ENCODE measurements at regions not wholly inside any gene's neighbourhood (a gene's known extent, or its start where the extent isn't known, plus 50 kb on each side); places are given as distances from the start of the nearest gene placed in this dataset.
A peak's percentile ranks its signal among the peaks of the same experiment; 100 is the strongest.

- no peaks in the 10 kb centered on the region for H3K36me3 ChIP-seq
- H3K27ac ChIP-seq = no peak overlapping the region
- no peaks in the 10 kb centered on the region for H3K9me3 ChIP-seq
- no peak overlapping the region for H3K4me3 ChIP-seq (replicated peaks in 1 of 3)
- no peak for DNase-seq
- intact Hi-C loops (cut with DNase I) = no loop called here
- H3K27me3 ChIP-seq = no peaks in the 10 kb centered on the region
- WGBS, 2 donors = 86 to 88% methylated on average over 6 of the region's 6 CpGs
- TF ChIP-seq CTCF (IDR thresholded peaks at IDR 0.05) = no peak
- no peak for TF ChIP-seq POLR2A (IDR thresholded peaks at IDR 0.05)
- H3K4me1 ChIP-seq = peaks cover 0 to 17% of the 10 kb centered on the region in 2 donors
These were observed 204.3 kb downstream of the ERCC6L2 start for GRCh38 chr9:96079779-96080178.

GRCh38 chr9:96078897-96079490 is 203.5 kb downstream of the ERCC6L2 start:
- no peak for DNase-seq
- TF ChIP-seq POLR2A (IDR thresholded peaks at IDR 0.05) (no peak), CTCF (IDR thresholded peaks at IDR 0.05) (peak in 1 of 6 experiments; percentile 12)
- H3K4me3 ChIP-seq (replicated peaks in 1 of 3) = no peak overlapping the region
- intact Hi-C loops (cut with DNase I) = no loop called here
- H3K9me3 ChIP-seq = no peaks in the 10 kb centered on the region
- H3K27me3 ChIP-seq = no peaks in the 10 kb centered on the region
- no peak overlapping the region for H3K27ac ChIP-seq
- no peaks in the 10 kb centered on the region for H3K36me3 ChIP-seq
- 67 to 71% methylated on average over 4 of the region's 4 CpGs for WGBS, 2 donors
- peaks cover 0 to 11% of the 10 kb centered on the region in 2 donors for H3K4me1 ChIP-seq

DNA sequence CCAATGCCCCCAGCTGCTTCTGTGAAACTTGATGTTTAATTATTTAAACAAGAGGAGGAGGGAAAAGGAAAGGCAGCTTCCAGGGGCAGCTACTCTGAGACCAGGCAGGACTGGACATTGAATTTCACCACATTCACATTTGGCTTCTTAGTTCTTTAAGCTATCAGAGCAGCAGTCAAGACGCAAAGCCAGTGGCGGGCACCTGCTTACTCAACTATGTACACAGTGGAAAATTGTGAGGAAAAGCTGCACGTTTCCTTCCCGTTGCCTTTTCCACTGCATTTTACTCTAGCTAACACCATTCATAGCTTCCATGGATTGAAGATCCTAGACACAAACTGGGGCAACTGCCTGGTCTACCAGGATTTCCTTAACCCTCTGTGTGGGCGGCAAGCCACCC is 200.3 kb downstream of the ERCC6L2 start:
- no peak overlapping the region for H3K27ac ChIP-seq
- no peaks in the 10 kb centered on the region for H3K9me3 ChIP-seq
- no peaks in the 10 kb centered on the region for H3K27me3 ChIP-seq
- TF ChIP-seq POLR2A (IDR thresholded peaks at IDR 0.05) (no peak), CTCF (IDR thresholded peaks at IDR 0.05) (no peak)
- no peak overlapping the region for H3K4me3 ChIP-seq (replicated peaks in 1 of 3)
- H3K4me1 ChIP-seq = peaks cover 12 to 24% of the 10 kb centered on the region in 2 donors
- WGBS, 2 donors = 88 to 91% methylated on average over 5 of the region's 5 CpGs
- intact Hi-C loops (cut with DNase I) = no loop called here
- no peak for DNase-seq
- no peaks in the 10 kb centered on the region for H3K36me3 ChIP-seq

GRCh38 chr9:96075111-96075510 is 199.6 kb downstream of the ERCC6L2 start:
- WGBS, 2 donors = 87 to 95% methylated on average over 6 of the region's 6 CpGs
- peaks cover 18 to 26% of the 10 kb centered on the region in 2 donors for H3K4me1 ChIP-seq
- DNase-seq = no peak
- intact Hi-C loops (cut with DNase I) = no loop called here
- H3K27me3 ChIP-seq = no peaks in the 10 kb centered on the region
- no peak overlapping the region for H3K4me3 ChIP-seq (replicated peaks in 1 of 3)
- no peaks in the 10 kb centered on the region for H3K36me3 ChIP-seq
- no peak overlapping the region for H3K27ac ChIP-seq
- TF ChIP-seq POLR2A (IDR thresholded peaks at IDR 0.05) (no peak), CTCF (IDR thresholded peaks at IDR 0.05) (no peak)
- no peaks in the 10 kb centered on the region for H3K9me3 ChIP-seq

DNA sequence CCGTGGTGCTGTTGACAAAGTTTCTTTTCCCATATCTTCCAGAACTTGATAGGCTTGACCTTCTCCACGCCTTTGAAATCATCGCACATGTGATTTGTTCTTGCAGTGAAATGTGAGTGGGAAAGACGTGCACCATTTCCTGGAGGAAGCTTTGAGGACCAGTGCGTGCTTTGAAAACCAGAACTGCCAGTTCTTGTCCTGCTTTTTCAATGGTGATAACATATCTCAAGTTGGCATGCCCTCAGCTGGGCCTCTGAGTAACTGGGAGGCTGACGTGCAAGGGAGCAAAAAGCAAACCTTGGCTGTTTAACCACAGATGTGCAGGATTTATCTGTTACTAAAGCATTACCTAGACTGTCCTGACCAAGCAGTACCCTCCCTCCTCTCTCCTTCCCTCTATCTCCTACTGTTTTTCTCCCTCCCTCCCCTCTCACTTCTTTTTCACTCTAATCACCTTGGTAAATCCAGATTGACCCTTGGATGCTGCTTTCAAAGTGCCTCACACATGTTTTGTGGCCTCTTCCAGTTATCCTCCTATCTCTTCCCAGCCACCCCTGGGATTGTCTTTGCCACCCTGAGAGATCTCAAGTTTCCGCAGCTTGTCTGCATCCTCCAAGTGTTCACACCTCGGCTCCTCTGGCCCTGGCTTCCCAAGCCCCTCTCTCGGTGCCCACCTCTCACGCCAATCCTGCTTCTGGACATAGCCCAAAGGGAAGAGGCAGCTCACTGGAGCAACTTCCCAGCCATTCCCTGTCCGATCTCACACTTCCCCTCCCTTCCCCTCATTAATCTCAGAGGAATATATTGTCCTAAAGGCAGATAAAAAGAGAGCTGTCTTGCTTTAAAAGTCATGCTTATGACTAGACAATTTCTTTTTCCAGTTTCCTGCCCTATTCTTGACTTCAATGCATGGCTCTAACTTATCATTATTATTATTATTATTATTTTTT is 198.3 kb downstream of the ERCC6L2 start:
- H3K27ac ChIP-seq = no peak overlapping the region

More for the DNA sequence above, 198.3 kb downstream of the ERCC6L2 start:
- DNase-seq = peak; percentile 39 to 45
- Histone ChIP-seq H3K36me3 (no peaks in the 10 kb centered on the region), H3K9me3 (no peaks in the 10 kb centered on the region), H3K4me1 (peaks cover 28 to 37% of the 10 kb centered on the region in 2 donors), H3K4me3 (replicated peaks in 1 of 3) (no peak overlapping the region), H3K27me3 (no peaks in the 10 kb centered on the region)
- TF ChIP-seq CTCF (IDR thresholded peaks at IDR 0.05) (no peak), POLR2A (IDR thresholded peaks at IDR 0.05) (no peak)
- 61 to 69% methylated on average over 11 of the region's 11 CpGs for WGBS, 2 donors
- intact Hi-C loops (cut with DNase I) = no loop called here
